B cell (primary cell): ENCODE measurements at regions not wholly inside any gene's neighbourhood (a gene's known extent, or its start where the extent isn't known, plus 50 kb on each side); places are given as distances from the start of the nearest gene placed in this dataset.

Source experiments
- ATAC-seq: fragments of 200-7000 bp; cut with Tn5 transposase; one replicate; pipeline ENCODE4 v1.10.0; 2021; ENCODE audit warnings: low read depth, mild to moderate bottlenecking, moderate number of reproducible peaks, moderate library complexity
- CTCF ChIA-PET: fragments of 350-600 bp; sonication (Branson Sonifier 250); formaldehyde crosslinking; loops from one replicate; lab custom pipeline; 2021; ENCODE audit warnings: antibody characterized with exemption, inconsistent platforms; lab: Charles Lee
- POLR2A ChIA-PET: fragments of 350-600 bp; sonication (Branson Sonifier 250); formaldehyde crosslinking; loops from one replicate; lab custom pipeline; 2021; ENCODE audit warnings: antibody characterized with exemption; lab: Charles Lee
- DNase-seq: peaks from one replicate; pipeline ENCODE4 v3.0.0; 2013
- H2AFZ ChIP-seq: 2 replicates; pipeline ENCODE4 v1.6.1; 2012; ENCODE audit warnings: mild to moderate bottlenecking, low read depth, low read length; ENCODE audit not compliant: insufficient read depth, poor library complexity, severe bottlenecking
- H3K27ac ChIP-seq, 2 donors: 1 replicate in 1 of 2; 2 replicates in 1 of 2; pipeline ENCODE4 v1.5.1; 2012 to 2013; ENCODE audit warnings: low read length in 2 of 2, mild to moderate bottlenecking in 2 of 2, moderate library complexity in 1 of 2
- H3K27me3 ChIP-seq, 4 experiments: fragments of 200-600 bp in 1 of 4; sonication (generic) in 1 of 4; replicated peaks in 1 of 4; 1 replicate in 2 of 4; 2 replicates in 2 of 4; pipeline versions ENCODE4 v1.6.1 to v1.7.0; 2013 to 2016; ENCODE audit warnings: low read length in 3 of 4, mild to moderate bottlenecking in 2 of 4, mixed read lengths in 1 of 4, moderate library complexity in 1 of 4; ENCODE audit not compliant: insufficient read depth in 4 of 4, control insufficient read depth in 3 of 4; ENCODE audit errors: control extremely low read depth in 1 of 4
- H3K36me3 ChIP-seq, 2 experiments: replicated peaks in 1 of 2; 1 replicate in 1 of 2; 2 replicates in 1 of 2; pipeline versions ENCODE4 v1.6.1 to v1.7.1; 2013; ENCODE audit warnings: low read length in 1 of 2; ENCODE audit not compliant: insufficient read depth in 2 of 2, control insufficient read depth in 1 of 2; ENCODE audit errors: control extremely low read depth in 1 of 2, extremely low read depth in 1 of 2
- H3K4me1 ChIP-seq, 2 donors: fragments of 200-600 bp in 1 of 2; sonication (generic) in 1 of 2; 1 replicate in 1 of 2; 2 replicates in 1 of 2; pipeline versions ENCODE4 v1.5.1 to v1.6.1; 2013 to 2017; ENCODE audit warnings: low read length in 2 of 2; ENCODE audit not compliant: control insufficient read depth in 2 of 2, insufficient read depth in 2 of 2
- H3K4me2 ChIP-seq: replicated peaks from 2 replicates; pipeline ENCODE3; 2012; ENCODE audit warnings: mild to moderate bottlenecking, low read depth, low read length; ENCODE audit not compliant: poor library complexity, severe bottlenecking
- H3K4me3 ChIP-seq, 5 experiments: fragments of 200-600 bp in 1 of 5; sonication (generic) in 1 of 5; 1 replicate in 3 of 5; 2 replicates in 2 of 5; pipeline versions ENCODE4 v1.5.1 to v1.7.0; 2011 to 2016; ENCODE audit warnings: low read length in 4 of 5, mild to moderate bottlenecking in 4 of 5, low read depth in 2 of 5, control low read depth in 1 of 5, moderate library complexity in 1 of 5; ENCODE audit not compliant: insufficient read depth in 1 of 5; ENCODE audit errors: control extremely low read depth in 1 of 5, extremely low read depth in 1 of 5
- H3K79me2 ChIP-seq: fragments of 200-600 bp; sonication (generic); one replicate; pipeline ENCODE4 v1.6.0; 2016; ENCODE audit warnings: low read length; ENCODE audit not compliant: control insufficient read depth, insufficient read depth
- H3K9ac ChIP-seq: fragments of 200-600 bp; sonication (generic); 2 replicates; pipeline ENCODE4 v1.6.1; 2017; ENCODE audit warnings: mild to moderate bottlenecking, low read length, moderate library complexity
- H3K9me3 ChIP-seq, 3 donors: one replicate each; pipeline versions ENCODE4 v1.6.1 to v1.7.1; 2013; ENCODE audit warnings: low read length in 2 of 3; ENCODE audit not compliant: control insufficient read depth in 2 of 3, insufficient read depth in 1 of 3; ENCODE audit errors: control extremely low read depth in 1 of 3
- H4K20me1 ChIP-seq: 2 replicates; pipeline ENCODE4 v1.6.0; 2012; ENCODE audit warnings: mild to moderate bottlenecking, low read length; ENCODE audit not compliant: insufficient read depth, control insufficient read depth, poor library complexity, severe bottlenecking
- H3K27ac Mint-ChIP-seq: one replicate; pipeline ENCODE4 v1.8.0; 2021; ENCODE audit warnings: mixed read lengths
- H3K27me3 Mint-ChIP-seq: one replicate; pipeline ENCODE4 v1.8.0; 2021; ENCODE audit warnings: mixed read lengths
- H3K4me1 Mint-ChIP-seq: one replicate; pipeline ENCODE4 v1.8.0; 2021; ENCODE audit warnings: mixed read lengths
- H3K4me3 Mint-ChIP-seq: one replicate; pipeline ENCODE4 v1.8.0; 2021; ENCODE audit warnings: mixed read lengths
- H3K9me3 Mint-ChIP-seq: one replicate; pipeline ENCODE4 v1.8.0; 2022; ENCODE audit warnings: mixed read lengths; ENCODE audit not compliant: insufficient read depth
- CTCF ChIP-seq: fragments of 200-600 bp; IDR thresholded peaks from one replicate; pipeline ENCODE4 v1.8.0; 2022; ENCODE audit warnings: antibody characterized with exemption, mild to moderate bottlenecking
- EZH2 ChIP-seq: IDR thresholded peaks from 2 replicates; pipeline ENCODE4 v1.6.1; 2012; ENCODE audit warnings: borderline replicate concordance, low read depth, mild to moderate bottlenecking, moderate library complexity, low read length; ENCODE audit not compliant: insufficient read depth, poor library complexity, severe bottlenecking
- WGBS: methylation state at CpG from one replicate; pipeline ENCODE4 v1.1.5; 2013; ENCODE audit warnings: missing lambda C conversion rate; ENCODE audit not compliant: insufficient coverage; 5-methylcytosine and 5-hydroxymethylcytosine counted together
- intact Hi-C: fragments of 100-400 bp; cut with micrococcal nuclease; formaldehyde crosslinking; loops from one replicate; pipeline ENCODE4 v1.10.0; 2022

GRCh38 chr9:25505644-25506043, 172.6 kb downstream of the TUSC1 start:
- H3K27me3 ChIP-seq, result no peaks in the 10 kb centered on the region
- no peak for TF ChIP-seq CTCF
- TF ChIP-seq EZH2, result no peak
- Mint-ChIP-seq H3K4me1 (no peaks in the 10 kb centered on the region), H3K4me3 (no peak overlapping the region), H3K27me3 (no peaks in the 10 kb centered on the region), H3K27ac (no peak overlapping the region), H3K9me3 (peaks cover 22% of the 10 kb centered on the region)
- peaks cover 0 to 16% (median 2%) of the 10 kb centered on the region in 3 donors for H3K9me3 ChIP-seq
- H3K27ac ChIP-seq, result no peak overlapping the region
- H3K4me3 ChIP-seq, result no peak overlapping the region
- ChIA-PET POLR2A (no interaction called here), CTCF (no interaction called here)
- DNase-seq, result no peak
- H3K4me2 ChIP-seq, result no peak overlapping the region
- H3K79me2 ChIP-seq, result no peaks in the 10 kb centered on the region
- intact Hi-C loops, result no loop called here
- H3K4me1 ChIP-seq, result no peaks in the 10 kb centered on the region
- no peaks in the 10 kb centered on the region for H4K20me1 ChIP-seq
- no peak overlapping the region for H2AFZ ChIP-seq
- no peaks in the 10 kb centered on the region for H3K36me3 ChIP-seq
- no CpG with 5 or more reads among the region's 1 CpG for WGBS
- ATAC-seq, result no peak
- no peak overlapping the region for H3K9ac ChIP-seq

GRCh38 chr9:25481372-25481771, 196.9 kb downstream of the TUSC1 start:
- no peak overlapping the region for H3K4me3 Mint-ChIP-seq

More at GRCh38 chr9:25481372-25481771, 196.9 kb downstream of the TUSC1 start:
- Histone ChIP-seq H3K4me3 (no peak overlapping the region), H3K79me2 (no peaks in the 10 kb centered on the region), H3K36me3 (no peaks in the 10 kb centered on the region), H2AFZ (no peak overlapping the region), H3K4me2 (no peak overlapping the region), H3K27me3 (no peaks in the 10 kb centered on the region), H3K4me1 (no peaks in the 10 kb centered on the region), H3K9me3 (no peaks in the 10 kb centered on the region), H3K9ac (no peak overlapping the region), H3K27ac (no peak overlapping the region), H4K20me1 (no peaks in the 10 kb centered on the region)
- Mint-ChIP-seq H3K4me1 (no peaks in the 10 kb centered on the region), H3K9me3 (no peaks in the 10 kb centered on the region), H3K27ac (no peak overlapping the region), H3K27me3 (no peaks in the 10 kb centered on the region)
- no CpG with 5 or more reads among the region's 1 CpG for WGBS
- DNase-seq (no peak), ATAC-seq (no peak)
- CTCF ChIA-PET, result no interaction called here
- TF ChIP-seq CTCF (no peak), EZH2 (no peak)
- intact Hi-C loops, result no loop called here
- POLR2A ChIA-PET, result no interaction called here
